ENCODE measurements at regions not wholly inside any gene's neighbourhood (a gene's known extent, or its start where the extent isn't known, plus 50 kb on each side); places are given as distances from the start of the nearest gene placed in this dataset.
"Not testable (repeated sequence)": the region's sequence is repeated elsewhere in the genome, so short reads cannot be mapped to it uniquely, and the experiment has no call there.

GRCh38 chr14:22263961-22264360, 325.1 kb downstream of the DAD1 start:
- DNase-seq (ENCODE audit: low read depth, low spot score) = no peak

- no peak for DNase-seq (ENCODE audit: low read depth, low spot score)
Observed at GRCh38 chr14:22262881-22263280, 326.1 kb downstream of the DAD1 start.

- DNase-seq (ENCODE audit: low read depth, low spot score) = no peak
Observed at GRCh38 chr14:22255017-22255950, 333.7 kb downstream of the DAD1 start.

- DNase-seq (ENCODE audit: low read depth, low spot score) = no peak
Observed at GRCh38 chr14:22252686-22253085, 336.3 kb downstream of the DAD1 start.

- no peak for DNase-seq (ENCODE audit: low read depth, low spot score)
Observed at GRCh38 chr14:22251090-22251489, 337.9 kb downstream of the DAD1 start.

GRCh38 chr14:22249770-22250169, 339.3 kb downstream of the DAD1 start:
- DNase-seq (ENCODE audit: low read depth, low spot score) = no peak

GRCh38 chr14:22243971-22244581, 344.9 kb downstream of the DAD1 start:
- no peak for DNase-seq (ENCODE audit: low read depth, low spot score)

GRCh38 chr14:22238320-22238719, 350.7 kb downstream of the DAD1 start:
- DNase-seq (ENCODE audit: low read depth, low spot score) = not testable (repeated sequence)

GRCh38 chr14:22233377-22233776, 355.6 kb downstream of the DAD1 start:
- DNase-seq (ENCODE audit: low read depth, low spot score) = no peak

- no peak for DNase-seq (ENCODE audit: low read depth, low spot score)
Observed at GRCh38 chr14:22232933-22233332, 356.1 kb downstream of the DAD1 start.

- DNase-seq (ENCODE audit: low read depth, low spot score) = no peak
Observed at GRCh38 chr14:22232486-22232885, 356.5 kb downstream of the DAD1 start.

- DNase-seq (ENCODE audit: low read depth, low spot score) = no peak
Observed at GRCh38 chr14:22231018-22231417, 358.0 kb downstream of the DAD1 start.

GRCh38 chr14:22230517-22230916, 358.5 kb downstream of the DAD1 start:
- no peak for DNase-seq (ENCODE audit: low read depth, low spot score)

GRCh38 chr14:22227084-22227483, 361.9 kb downstream of the DAD1 start:
- no peak for DNase-seq (ENCODE audit: low read depth, low spot score)

- no peak for DNase-seq (ENCODE audit: low read depth, low spot score)
Observed at GRCh38 chr14:22226381-22226780, 362.6 kb downstream of the DAD1 start.

GRCh38 chr14:22225516-22226140, 363.4 kb downstream of the DAD1 start:
- no peak for DNase-seq (ENCODE audit: low read depth, low spot score)

- no peak for DNase-seq (ENCODE audit: low read depth, low spot score)
Observed at GRCh38 chr14:22221508-22221907, 367.5 kb downstream of the DAD1 start.

- no peak for DNase-seq (ENCODE audit: low read depth, low spot score)
Observed at GRCh38 chr14:22220427-22220826, 368.6 kb downstream of the DAD1 start.

- DNase-seq (ENCODE audit: low read depth, low spot score) = no peak
Observed at GRCh38 chr14:22218728-22219127, 370.3 kb downstream of the DAD1 start.

GRCh38 chr14:22213120-22213519, 375.9 kb downstream of the DAD1 start:
- no peak for DNase-seq (ENCODE audit: low read depth, low spot score)

- DNase-seq (ENCODE audit: low read depth, low spot score) = no peak
Observed at GRCh38 chr14:22210906-22211305, 378.1 kb downstream of the DAD1 start.

GRCh38 chr14:22210026-22210425, 379.0 kb downstream of the DAD1 start:
- no peak for DNase-seq (ENCODE audit: low read depth, low spot score)
